Activated naive CD8-positive, alpha-beta T cell treated with anti-CD3 and anti-CD28 coated beads, Interleukin-2, amount 50 U/mL, for 24 hours (primary cell): ENCODE measurements at regions not wholly inside any gene's neighbourhood (a gene's known extent, or its start where the extent isn't known, plus 50 kb on each side); places are given as distances from the start of the nearest gene placed in this dataset.
A peak's percentile ranks its signal among the peaks of the same experiment; 100 is the strongest.

Source experiments
- ATAC-seq: fragments of 150-1000 bp; cut with Tn5 transposase; one replicate; pipeline ENCODE4 v1.10.0; 2021
- DNase-seq: peaks from one replicate; pipeline ENCODE4 v3.0.0; 2021
- H3K27ac Mint-ChIP-seq: one replicate; pipeline ENCODE4 v1.8.0; 2021; ENCODE audit warnings: mild to moderate bottlenecking, mixed read lengths
- H3K27me3 Mint-ChIP-seq: one replicate; pipeline ENCODE4 v1.8.0; 2021; ENCODE audit warnings: mixed read lengths
- H3K36me3 Mint-ChIP-seq: one replicate; pipeline ENCODE4 v1.8.0; 2021; ENCODE audit warnings: low read depth, mixed read lengths
- H3K4me1 Mint-ChIP-seq: one replicate; pipeline ENCODE4 v1.8.0; 2021; ENCODE audit warnings: mixed read lengths
- H3K4me3 Mint-ChIP-seq: one replicate; pipeline ENCODE4 v1.8.0; 2021; ENCODE audit warnings: mild to moderate bottlenecking, moderate library complexity, mixed read lengths
- H3K9me3 Mint-ChIP-seq: one replicate; pipeline ENCODE4 v1.8.0; 2021; ENCODE audit warnings: mixed read lengths

- ATAC-seq (no peak), DNase-seq (no peak)
- Mint-ChIP-seq H3K4me3 (no peak overlapping the region), H3K4me1 (no peaks in the 10 kb centered on the region), H3K36me3 (no peaks in the 10 kb centered on the region), H3K27ac (no peak overlapping the region), H3K27me3 (no peaks in the 10 kb centered on the region), H3K9me3 (peaks cover 3% of the 10 kb centered on the region)
These were observed 624.8 kb downstream of the NTRK3 start for GRCh38 chr15:87631775-87632174.

GRCh38 chr15:87631093-87631492 lies 625.4 kb downstream of the NTRK3 start:
- H3K4me1 Mint-ChIP-seq: no peaks in the 10 kb centered on the region
- no peaks in the 10 kb centered on the region for H3K27me3 Mint-ChIP-seq
- peaks cover 3% of the 10 kb centered on the region for H3K9me3 Mint-ChIP-seq
- H3K36me3 Mint-ChIP-seq: no peaks in the 10 kb centered on the region
- no peak overlapping the region for H3K4me3 Mint-ChIP-seq
- DNase-seq (no peak), ATAC-seq (no peak)
- H3K27ac Mint-ChIP-seq: no peak overlapping the region

DNA sequence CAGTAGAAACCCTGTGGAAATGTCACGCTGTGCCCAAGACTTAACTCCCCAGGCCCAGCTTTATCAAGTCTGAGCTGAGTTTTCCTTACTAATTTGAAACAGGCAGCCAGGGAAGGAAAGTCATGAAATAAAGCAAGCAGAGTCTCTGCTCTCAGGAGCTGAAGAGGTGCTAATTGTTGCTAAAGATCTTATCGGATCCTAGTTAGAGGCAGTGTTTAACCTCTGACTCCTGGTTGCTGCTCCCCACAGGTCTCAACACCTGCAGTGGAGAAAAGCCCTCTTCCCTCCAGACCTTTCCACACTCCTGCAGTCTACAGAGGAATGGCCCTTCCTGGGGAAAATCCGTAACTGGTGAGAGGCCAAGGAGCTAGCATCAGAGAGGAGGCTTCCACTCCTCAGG lies 628.2 kb downstream of the NTRK3 start:
- Mint-ChIP-seq H3K36me3 (no peaks in the 10 kb centered on the region), H3K4me3 (no peak overlapping the region), H3K4me1 (no peaks in the 10 kb centered on the region), H3K27ac (no peak overlapping the region), H3K9me3 (peaks cover 6% of the 10 kb centered on the region), H3K27me3 (no peaks in the 10 kb centered on the region)
- DNase-seq (no peak), ATAC-seq (no peak)

- DNase-seq (no peak), ATAC-seq (no peak)
- Mint-ChIP-seq H3K27ac (no peak overlapping the region), H3K36me3 (no peaks in the 10 kb centered on the region), H3K4me1 (no peaks in the 10 kb centered on the region), H3K27me3 (no peaks in the 10 kb centered on the region), H3K9me3 (peaks cover 14% of the 10 kb centered on the region), H3K4me3 (no peak overlapping the region)
These were observed 629.7 kb downstream of the NTRK3 start for GRCh38 chr15:87626860-87627259.

- ATAC-seq: no peak
- peaks cover 17% of the 10 kb centered on the region for H3K9me3 Mint-ChIP-seq
- H3K36me3 Mint-ChIP-seq: no peaks in the 10 kb centered on the region
- no peak overlapping the region for H3K27ac Mint-ChIP-seq
- DNase-seq: no peak
- no peaks in the 10 kb centered on the region for H3K27me3 Mint-ChIP-seq
- no peak overlapping the region for H3K4me3 Mint-ChIP-seq
- H3K4me1 Mint-ChIP-seq: peaks cover 1% of the 10 kb centered on the region
These were observed 632.7 kb downstream of the NTRK3 start for GRCh38 chr15:87623832-87624231.

GRCh38 chr15:87620393-87620792 lies 636.1 kb downstream of the NTRK3 start:
- no peak overlapping the region for H3K27ac Mint-ChIP-seq
- H3K27me3 Mint-ChIP-seq: no peaks in the 10 kb centered on the region
- no peaks in the 10 kb centered on the region for H3K36me3 Mint-ChIP-seq
- ATAC-seq (no peak), DNase-seq (no peak)
- peaks cover 3% of the 10 kb centered on the region for H3K4me1 Mint-ChIP-seq
- H3K4me3 Mint-ChIP-seq: no peak overlapping the region
- H3K9me3 Mint-ChIP-seq: peaks cover 19% of the 10 kb centered on the region

DNA sequence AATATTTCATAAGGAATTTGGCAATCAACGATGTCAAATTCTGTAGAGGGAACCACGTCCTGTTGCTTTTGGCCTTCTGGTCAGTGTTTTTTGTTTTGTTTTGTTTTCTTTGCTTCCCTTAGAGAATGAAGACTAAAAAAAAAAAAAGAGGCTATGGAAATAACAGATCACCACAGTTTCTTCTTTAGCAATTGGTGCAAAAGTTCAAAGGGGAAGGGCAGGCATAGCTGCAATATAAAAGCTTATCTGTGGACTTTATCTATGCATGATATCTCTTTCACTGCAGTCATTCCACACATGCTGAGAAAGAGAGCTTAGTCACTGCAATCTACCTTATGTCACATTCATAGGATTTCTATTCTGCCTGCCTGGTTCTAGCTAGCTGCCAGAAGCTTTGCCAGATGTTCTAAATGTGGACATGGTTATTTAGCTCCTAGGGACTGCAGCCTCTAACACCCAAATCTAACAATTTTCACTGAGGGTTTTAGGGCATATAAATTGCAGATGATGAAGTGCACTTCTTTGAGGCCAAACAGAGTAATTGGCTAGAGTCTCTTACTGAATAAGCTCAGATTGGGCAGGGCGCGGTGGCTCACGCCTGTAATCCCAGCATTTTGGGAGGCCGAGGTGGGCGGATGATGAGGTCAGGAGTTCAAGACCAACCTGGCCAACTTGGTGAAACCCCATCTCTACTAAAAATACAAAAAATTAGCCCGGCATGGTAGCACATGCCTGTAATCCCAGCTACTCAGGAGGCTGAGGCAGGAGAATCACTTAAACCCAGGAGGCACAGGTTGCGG lies 637.2 kb downstream of the NTRK3 start:
- Mint-ChIP-seq H3K9me3 (peaks cover 16% of the 10 kb centered on the region), H3K36me3 (no peaks in the 10 kb centered on the region), H3K4me1 (peaks cover 3% of the 10 kb centered on the region), H3K27me3 (no peaks in the 10 kb centered on the region), H3K27ac (no peak overlapping the region), H3K4me3 (no peak overlapping the region)
- ATAC-seq (no peak), DNase-seq (no peak)

- peaks cover 16% of the 10 kb centered on the region for H3K9me3 Mint-ChIP-seq
- no peak overlapping the region for H3K27ac Mint-ChIP-seq
- no peak for ATAC-seq
- DNase-seq: no peak
- H3K27me3 Mint-ChIP-seq: no peaks in the 10 kb centered on the region
- peaks cover 3% of the 10 kb centered on the region for H3K4me1 Mint-ChIP-seq
- no peaks in the 10 kb centered on the region for H3K36me3 Mint-ChIP-seq
- no peak overlapping the region for H3K4me3 Mint-ChIP-seq
These were observed 638.3 kb downstream of the NTRK3 start for GRCh38 chr15:87618203-87618725.

DNA sequence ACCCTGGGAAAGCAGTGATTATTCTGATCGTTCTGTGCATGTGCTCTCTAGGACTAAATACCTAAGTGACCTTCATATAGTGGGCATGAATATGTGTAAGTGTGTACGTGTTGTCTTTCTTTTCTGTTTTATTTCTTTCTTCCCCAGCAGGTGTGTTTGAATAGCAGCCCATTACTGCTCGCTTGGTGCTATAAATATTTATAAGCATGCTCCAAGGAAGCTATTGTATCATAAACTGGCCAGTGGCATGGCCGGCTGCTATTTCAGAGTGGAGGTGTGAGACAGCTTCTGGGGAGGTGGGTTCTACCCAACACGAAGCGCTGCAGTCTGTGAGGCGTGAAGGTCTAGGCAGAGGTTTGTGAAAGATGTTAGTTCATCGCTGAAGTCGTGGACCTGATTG lies 641.8 kb downstream of the NTRK3 start:
- Mint-ChIP-seq H3K9me3 (peaks cover 4% of the 10 kb centered on the region), H3K4me1 (peaks cover 3% of the 10 kb centered on the region), H3K36me3 (no peaks in the 10 kb centered on the region), H3K4me3 (no peak overlapping the region), H3K27ac (no peak overlapping the region), H3K27me3 (no peaks in the 10 kb centered on the region)
- ATAC-seq (no peak), DNase-seq (no peak)

DNA sequence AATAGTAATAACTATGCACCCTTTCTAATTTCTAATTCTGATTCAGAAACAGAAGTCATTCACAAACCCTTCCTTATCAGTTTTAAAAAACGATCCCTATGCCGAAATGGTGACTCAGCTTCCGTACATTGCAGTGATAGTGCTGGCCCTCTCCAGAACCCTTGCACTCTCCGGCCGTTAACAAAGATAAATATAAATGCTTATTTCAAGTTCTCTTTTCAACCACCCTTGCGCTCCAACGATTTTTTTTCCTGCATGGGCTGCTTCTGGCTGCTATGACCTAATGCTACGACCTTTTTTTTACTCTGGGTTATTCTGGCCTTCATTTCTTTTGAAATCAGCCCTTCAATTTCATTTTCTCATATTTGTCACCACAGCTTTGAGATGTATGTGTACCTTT lies 646.2 kb downstream of the NTRK3 start:
- ATAC-seq: no peak
- no peaks in the 10 kb centered on the region for H3K27me3 Mint-ChIP-seq
- no peak for DNase-seq
- no peak overlapping the region for H3K4me3 Mint-ChIP-seq
- H3K36me3 Mint-ChIP-seq: no peaks in the 10 kb centered on the region
- no peaks in the 10 kb centered on the region for H3K9me3 Mint-ChIP-seq
- no peak overlapping the region for H3K27ac Mint-ChIP-seq
- H3K4me1 Mint-ChIP-seq: no peaks in the 10 kb centered on the region

DNA sequence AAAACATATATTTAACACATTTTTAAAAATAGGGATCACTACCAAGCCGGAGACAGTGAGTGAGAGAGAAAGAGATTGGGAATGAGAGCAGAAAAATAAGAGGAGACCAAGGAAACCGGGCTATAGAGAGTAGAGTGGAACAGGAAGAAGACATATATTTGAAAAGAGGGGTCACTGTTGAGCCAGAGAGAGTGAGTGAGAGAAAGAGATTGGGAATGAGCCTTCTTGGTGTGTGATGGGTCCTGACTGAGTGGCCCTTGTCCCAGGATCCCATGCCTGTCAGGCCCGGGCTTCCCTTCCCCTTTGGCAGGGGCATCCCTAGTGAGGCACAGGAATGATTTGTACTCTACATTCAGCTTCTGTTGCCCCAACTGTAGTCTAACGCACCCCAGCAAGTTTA lies 646.6 kb downstream of the NTRK3 start:
- Mint-ChIP-seq H3K4me1 (no peaks in the 10 kb centered on the region), H3K9me3 (no peaks in the 10 kb centered on the region), H3K36me3 (no peaks in the 10 kb centered on the region), H3K4me3 (no peak overlapping the region), H3K27me3 (no peaks in the 10 kb centered on the region), H3K27ac (no peak overlapping the region)
- ATAC-seq (no peak), DNase-seq (no peak)

DNA sequence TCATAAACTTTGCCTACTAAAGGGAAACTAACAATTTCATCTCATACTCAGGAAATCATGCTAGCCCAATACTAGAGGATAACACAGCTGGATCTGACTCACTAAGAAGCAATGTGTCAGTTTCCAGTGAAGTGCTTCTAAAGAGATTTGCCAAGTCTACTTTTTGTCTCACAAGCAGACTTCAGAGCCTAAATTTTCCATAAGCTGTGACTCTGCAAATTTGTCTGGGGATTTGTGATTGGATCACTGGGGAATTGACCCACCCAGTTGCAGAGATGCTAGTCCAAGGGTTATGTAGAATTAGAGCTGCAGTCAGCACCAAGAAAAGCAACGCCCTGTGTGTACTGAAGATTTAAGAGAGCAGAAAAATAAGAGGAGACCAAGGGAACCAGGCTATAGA lies 647.1 kb downstream of the NTRK3 start:
- H3K4me1 Mint-ChIP-seq: no peaks in the 10 kb centered on the region
- DNase-seq (no peak), ATAC-seq (no peak)
- no peaks in the 10 kb centered on the region for H3K36me3 Mint-ChIP-seq
- no peak overlapping the region for H3K27ac Mint-ChIP-seq
- no peaks in the 10 kb centered on the region for H3K27me3 Mint-ChIP-seq
- H3K9me3 Mint-ChIP-seq: no peaks in the 10 kb centered on the region
- H3K4me3 Mint-ChIP-seq: no peak overlapping the region

DNA sequence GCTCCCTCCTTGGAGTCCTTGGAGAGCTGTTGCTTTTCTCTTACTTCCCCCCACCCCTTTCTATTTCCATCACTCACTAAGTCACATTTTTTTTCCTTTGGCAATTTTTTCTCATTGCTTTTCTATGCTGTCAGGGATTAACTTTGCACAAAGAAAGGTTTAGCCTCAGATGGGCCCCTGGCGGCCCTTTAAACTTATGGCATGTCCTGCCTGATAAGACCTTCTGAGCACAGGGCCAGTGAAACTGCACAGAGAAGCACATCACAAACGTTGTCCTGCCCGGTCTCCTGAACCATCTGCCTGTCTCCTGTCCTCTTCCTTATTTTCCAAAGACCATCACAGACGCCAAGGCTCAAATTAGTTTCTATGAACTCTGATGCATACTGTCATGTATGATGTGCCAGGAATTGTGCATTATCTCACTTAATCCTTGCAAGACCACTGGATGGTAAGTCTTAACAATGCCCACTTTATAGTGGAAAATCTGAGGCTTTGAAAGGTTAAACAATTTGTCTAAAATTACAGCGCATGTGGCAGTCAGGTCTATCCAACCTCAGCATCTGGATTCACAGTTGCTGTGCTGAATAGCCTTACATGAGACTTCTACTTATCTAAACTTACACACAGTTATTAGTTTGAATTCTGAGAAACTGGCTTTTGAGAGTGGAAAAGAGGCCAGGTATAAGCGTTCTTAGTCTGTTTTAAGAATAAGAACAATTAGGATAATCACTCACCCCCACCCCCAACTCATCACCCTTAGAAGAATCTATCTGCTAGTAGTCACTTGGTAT lies 648.1 kb downstream of the NTRK3 start:
- H3K27me3 Mint-ChIP-seq: no peaks in the 10 kb centered on the region
- H3K9me3 Mint-ChIP-seq: no peaks in the 10 kb centered on the region
- DNase-seq (no peak), ATAC-seq (no peak)
- H3K4me3 Mint-ChIP-seq: no peak overlapping the region
- H3K36me3 Mint-ChIP-seq: no peaks in the 10 kb centered on the region
- H3K27ac Mint-ChIP-seq: no peak overlapping the region
- H3K4me1 Mint-ChIP-seq: no peaks in the 10 kb centered on the region

DNA sequence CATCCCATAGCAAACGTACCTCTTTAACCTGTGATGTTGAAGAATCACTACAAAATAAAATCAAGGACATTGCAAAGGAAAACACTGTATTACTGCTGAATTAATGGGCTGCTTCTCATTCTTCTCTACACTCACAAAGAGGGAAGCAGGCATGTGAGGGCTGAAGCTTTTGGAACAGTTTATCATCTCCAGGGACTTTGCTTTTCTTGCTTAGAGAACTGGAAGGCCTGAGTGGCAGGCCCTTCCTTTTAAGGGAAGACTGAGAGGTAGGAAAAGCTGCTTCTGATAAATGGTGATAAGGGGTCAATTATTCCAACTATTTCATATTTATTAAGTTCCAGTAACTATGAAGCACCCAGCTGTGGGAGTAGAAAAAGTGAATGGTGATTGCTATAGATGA lies 649.6 kb downstream of the NTRK3 start:
- Mint-ChIP-seq H3K9me3 (no peaks in the 10 kb centered on the region), H3K4me3 (no peak overlapping the region), H3K36me3 (no peaks in the 10 kb centered on the region), H3K27ac (no peak overlapping the region), H3K4me1 (no peaks in the 10 kb centered on the region), H3K27me3 (no peaks in the 10 kb centered on the region)
- DNase-seq (no peak), ATAC-seq (no peak)

DNA sequence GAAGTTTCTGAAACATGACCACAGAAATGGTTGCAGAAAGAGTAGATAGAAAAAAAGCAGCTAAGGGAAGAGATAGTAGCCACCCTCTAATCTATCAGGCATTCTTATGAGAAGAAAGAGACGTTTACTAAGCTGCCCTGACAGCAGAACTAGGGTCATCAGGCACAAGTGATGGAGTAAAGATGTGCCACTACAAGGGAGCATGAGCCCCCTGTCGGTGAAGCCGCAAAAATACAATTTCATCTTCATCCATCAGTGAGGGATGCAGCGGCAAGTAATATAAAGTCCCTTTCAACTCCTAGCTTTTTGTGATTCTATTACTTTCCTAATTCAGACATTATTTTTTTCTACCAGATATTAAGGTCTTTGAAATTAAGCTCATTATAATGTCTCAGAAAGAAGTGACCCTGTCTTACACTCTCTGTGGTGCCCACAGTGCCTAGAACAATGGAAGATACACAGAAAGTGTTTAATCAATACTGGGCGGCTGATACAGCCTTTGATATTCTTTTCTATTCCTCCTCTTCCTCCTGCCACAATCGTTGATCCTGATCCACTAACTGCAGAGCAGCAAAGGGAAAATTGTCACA lies 651.6 kb downstream of the NTRK3 start:
- Mint-ChIP-seq H3K4me3 (no peak overlapping the region), H3K4me1 (no peaks in the 10 kb centered on the region), H3K27me3 (no peaks in the 10 kb centered on the region), H3K9me3 (no peaks in the 10 kb centered on the region), H3K36me3 (no peaks in the 10 kb centered on the region), H3K27ac (no peak overlapping the region)
- ATAC-seq: no peak
- peak; percentile 2 for DNase-seq
